ENCODE measurements at regions not wholly inside any gene's neighbourhood (a gene's known extent, or its start where the extent isn't known, plus 50 kb on each side); places are given as distances from the start of the nearest gene placed in this dataset.

GRCh38 chr6:96381246-96381645 is 140.4 kb upstream of the UFL1 start:
- no peak for TF ChIP-seq POLR2A (IDR thresholded peaks at IDR 0.05)
- no peak for TF ChIP-seq CTCF (IDR thresholded peaks at IDR 0.05)

Measured in body of pancreas (tissue), 4 donors.